ENCODE measurements at regions not wholly inside any gene's neighbourhood (a gene's known extent, or its start where the extent isn't known, plus 50 kb on each side); places are given as distances from the start of the nearest gene placed in this dataset.

GRCh38 chr1:217370757-217371156 is 260.1 kb downstream of the GPATCH2 start:
- TF ChIP-seq POLR2A (IDR thresholded peaks at IDR 0.05) (no peak), CTCF (IDR thresholded peaks at IDR 0.05) (no peak), POLR2AphosphoS5 (IDR thresholded peaks at IDR 0.05) (no peak), EP300 (IDR thresholded peaks at IDR 0.05; ENCODE audit: low read depth) (no peak)
